Endodermal cell (in vitro differentiated cells): ENCODE measurements at regions not wholly inside any gene's neighbourhood (a gene's known extent, or its start where the extent isn't known, plus 50 kb on each side); places are given as distances from the start of the nearest gene placed in this dataset.

Source experiments
- DNase-seq: peaks from one replicate; pipeline ENCODE4 v3.0.0-alpha.2; 2017
- H3K27ac ChIP-seq: 2 replicates; pipeline ENCODE4 v1.5.1; 2013; ENCODE audit warnings: mild to moderate bottlenecking, low read depth, low read length, moderate library complexity
- H3K27me3 ChIP-seq: 2 replicates; pipeline ENCODE4 v1.6.1; 2013; ENCODE audit warnings: mild to moderate bottlenecking, low read length, moderate library complexity; ENCODE audit not compliant: insufficient read depth, control insufficient read depth, poor library complexity, severe bottlenecking
- H3K36me3 ChIP-seq: 2 replicates; pipeline ENCODE4 v1.7.0; 2013; ENCODE audit warnings: mild to moderate bottlenecking, low read length, moderate library complexity; ENCODE audit not compliant: control insufficient read depth, insufficient read depth
- H3K4me1 ChIP-seq: one replicate; pipeline ENCODE4 v1.7.0; 2013; ENCODE audit warnings: low read length; ENCODE audit not compliant: control insufficient read depth, insufficient read depth
- H3K4me3 ChIP-seq: 2 replicates; pipeline ENCODE4 v1.5.1; 2013; ENCODE audit warnings: mild to moderate bottlenecking, low read length, moderate library complexity
- H3K9ac ChIP-seq: 2 replicates; pipeline ENCODE4 v1.6.1; 2013; ENCODE audit warnings: mild to moderate bottlenecking, low read length, moderate library complexity; ENCODE audit not compliant: poor library complexity, severe bottlenecking; ENCODE audit errors: extremely low read depth
- H3K9me3 ChIP-seq: 2 replicates; pipeline ENCODE4 v1.6.1; 2013; ENCODE audit warnings: mild to moderate bottlenecking, low read length, moderate library complexity; ENCODE audit not compliant: control insufficient read depth
- H3K27ac Mint-ChIP-seq: 2 replicates; pipeline ENCODE4 v1.8.0; 2020; ENCODE audit warnings: mixed read lengths
- H3K27me3 Mint-ChIP-seq: 2 replicates; pipeline ENCODE4 v1.8.0; 2021; ENCODE audit warnings: mild to moderate bottlenecking, mixed read lengths; ENCODE audit not compliant: insufficient read depth
- H3K36me3 Mint-ChIP-seq: 2 replicates; pipeline ENCODE4 v1.8.0; 2020; ENCODE audit warnings: low read depth, mixed read lengths
- H3K4me1 Mint-ChIP-seq: 2 replicates; pipeline ENCODE4 v1.8.0; 2020; ENCODE audit warnings: mixed read lengths
- H3K4me3 Mint-ChIP-seq: 2 replicates; pipeline ENCODE4 v1.8.0; 2020; ENCODE audit warnings: mild to moderate bottlenecking, moderate library complexity, mixed read lengths
- H3K9me3 Mint-ChIP-seq: 2 replicates; pipeline ENCODE4 v1.8.0; 2020; ENCODE audit warnings: mild to moderate bottlenecking, mixed read lengths
- CTCF ChIP-seq: fragments of 200-600 bp; sonication (generic); conservative IDR thresholded peaks from 2 replicates; pipeline ENCODE4 v1.5.0; 2021; ENCODE audit warnings: antibody characterized with exemption, mild to moderate bottlenecking
- WGBS, 2 experiments: methylation state at CpG; one replicate each; pipeline versions ENCODE4 v1.1.5 to v1.1.7; 2013; ENCODE audit warnings: missing lambda C conversion rate in 2 of 2, mixed read lengths in 1 of 2; ENCODE audit not compliant: insufficient coverage in 1 of 2, insufficient read length in 1 of 2; 5-methylcytosine and 5-hydroxymethylcytosine counted together

GRCh38 chr7:13090959-13091358, 403.5 kb downstream of the ARL4A start:
- H3K27me3 ChIP-seq: no peaks in the 10 kb centered on the region
- H3K27me3 Mint-ChIP-seq: no peaks in the 10 kb centered on the region
- H3K4me1 ChIP-seq: no peaks in the 10 kb centered on the region
- WGBS, 2 experiments: 83 to 98% methylated on average over 1 of the region's 1 CpG
- H3K4me1 Mint-ChIP-seq: peaks cover 8% of the 10 kb centered on the region
- no peak for TF ChIP-seq CTCF
- peaks cover 2% of the 10 kb centered on the region for H3K9me3 Mint-ChIP-seq
- no peak for DNase-seq
- no peaks in the 10 kb centered on the region for H3K9me3 ChIP-seq
- no peak overlapping the region for H3K27ac Mint-ChIP-seq
- no peak overlapping the region for H3K9ac ChIP-seq
- H3K27ac ChIP-seq: no peak overlapping the region
- no peaks in the 10 kb centered on the region for H3K36me3 ChIP-seq
- no peak overlapping the region for H3K4me3 ChIP-seq
- no peak overlapping the region for H3K4me3 Mint-ChIP-seq
- H3K36me3 Mint-ChIP-seq: no peaks in the 10 kb centered on the region

GRCh38 chr7:13091974-13092707, 404.7 kb downstream of the ARL4A start:
- H3K4me1 ChIP-seq: no peaks in the 10 kb centered on the region
- Mint-ChIP-seq H3K4me1 (peaks cover 8% of the 10 kb centered on the region), H3K36me3 (no peaks in the 10 kb centered on the region), H3K4me3 (no peak overlapping the region), H3K27me3 (no peaks in the 10 kb centered on the region), H3K9me3 (peaks cover 2% of the 10 kb centered on the region), H3K27ac (no peak overlapping the region)
- no peak overlapping the region for H3K4me3 ChIP-seq
- no peaks in the 10 kb centered on the region for H3K36me3 ChIP-seq
- DNase-seq: no peak
- H3K27me3 ChIP-seq: no peaks in the 10 kb centered on the region
- 86 to 92% methylated on average over 4 of the region's 4 CpGs for WGBS, 2 experiments
- no peaks in the 10 kb centered on the region for H3K9me3 ChIP-seq
- H3K9ac ChIP-seq: no peak overlapping the region
- no peak overlapping the region for H3K27ac ChIP-seq
- no peak for TF ChIP-seq CTCF

- H3K27me3 Mint-ChIP-seq: no peaks in the 10 kb centered on the region
- H3K4me1 Mint-ChIP-seq: peaks cover 8% of the 10 kb centered on the region
- H3K27ac Mint-ChIP-seq: no peak overlapping the region
- H3K9me3 Mint-ChIP-seq: peaks cover 2% of the 10 kb centered on the region
- WGBS, 2 experiments: 91 to 97% methylated on average over 2 of the region's 2 CpGs
- H3K27ac ChIP-seq: no peak overlapping the region
- no peaks in the 10 kb centered on the region for H3K9me3 ChIP-seq
- no peaks in the 10 kb centered on the region for H3K36me3 ChIP-seq
- H3K27me3 ChIP-seq: no peaks in the 10 kb centered on the region
- TF ChIP-seq CTCF: no peak
- no peak overlapping the region for H3K4me3 Mint-ChIP-seq
- H3K36me3 Mint-ChIP-seq: no peaks in the 10 kb centered on the region
- H3K9ac ChIP-seq: no peak overlapping the region
- H3K4me3 ChIP-seq: no peak overlapping the region
- no peak for DNase-seq
- no peaks in the 10 kb centered on the region for H3K4me1 ChIP-seq
Measured at GRCh38 chr7:13092708-13093005, 405.2 kb downstream of the ARL4A start.
